ENCODE measurements at regions not wholly inside any gene's neighbourhood (a gene's known extent, or its start where the extent isn't known, plus 50 kb on each side); places are given as distances from the start of the nearest gene placed in this dataset.

DNA sequence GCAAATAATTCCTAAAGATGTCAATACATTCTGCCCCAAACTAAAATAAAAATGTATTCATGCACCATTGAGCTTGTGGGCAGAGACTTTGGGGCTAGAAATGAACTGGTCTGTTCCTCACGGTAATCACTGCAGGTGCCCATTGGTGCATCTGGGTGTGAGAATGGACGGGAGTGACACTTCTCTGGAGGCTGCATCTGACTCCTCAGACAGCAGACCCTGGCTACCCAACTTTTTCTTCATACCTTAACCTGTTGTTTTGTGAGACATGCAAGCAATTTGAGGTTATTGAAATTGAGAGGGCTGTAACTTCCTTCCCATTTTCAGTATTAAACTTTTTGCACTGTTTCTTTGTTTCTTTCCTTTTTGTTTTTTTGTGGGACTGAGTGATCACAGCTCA is 333.4 kb downstream of the ICE1 start:
- TF ChIP-seq EZH2 (IDR thresholded peaks at IDR 0.05; ENCODE audit: borderline replicate concordance, low read depth, low read length, severe bottlenecking) (no peak), GATA2 (IDR thresholded peaks at IDR 0.05; ENCODE audit: insufficient read depth, insufficient read length, low read depth, low read length) (no peak), POLR2AphosphoS5 (IDR thresholded peaks at IDR 0.05; ENCODE audit: insufficient read depth, low read depth, low read length) (no peak), FOS (IDR thresholded peaks at IDR 0.05; ENCODE audit: borderline replicate concordance, insufficient read depth, low read length) (no peak), JUN (IDR thresholded peaks at IDR 0.05; ENCODE audit: borderline replicate concordance, insufficient read depth, insufficient read length, low read depth) (no peak), MAX (IDR thresholded peaks at IDR 0.05; ENCODE audit: insufficient read depth, insufficient read length) (no peak), POLR2A (IDR thresholded peaks at IDR 0.05; ENCODE audit: low read depth, low read length) (no peak)
- Histone ChIP-seq H3K4me3 (replicated peaks in 1 of 3; ENCODE audit: insufficient read depth in 1 of 3, low read depth in 1 of 3, low read length in 3 of 3) (no peak overlapping the region), H3K27ac (ENCODE audit: insufficient read depth, low read depth, low read length) (no peak overlapping the region), H2AFZ (ENCODE audit: low read depth, low read length) (no peak overlapping the region), H3K9ac (replicated peaks; ENCODE audit: extremely low read depth, insufficient read depth, low read length) (no peak overlapping the region), H4K20me1 (replicated peaks; ENCODE audit: control insufficient read depth, extremely low read depth, insufficient read depth, low read length) (no peaks in the 10 kb centered on the region), H3K79me2 (ENCODE audit: control insufficient read depth, insufficient read depth, low read length) (no peaks in the 10 kb centered on the region), H3K27me3 (ENCODE audit: control insufficient read depth in 2 of 2, insufficient read depth in 2 of 2, low read length in 2 of 2) (no peaks in the 10 kb centered on the region), H3K36me3 (ENCODE audit: control insufficient read depth in 2 of 2, extremely low read depth in 1 of 2, insufficient read depth in 2 of 2, low read length in 2 of 2) (no peaks in the 10 kb centered on the region), H3K9me1 (replicated peaks; ENCODE audit: control insufficient read depth, extremely low read depth, insufficient read depth, low read length) (no peaks in the 10 kb centered on the region), H3K9me3 (replicated peaks; ENCODE audit: control insufficient read depth, insufficient read depth, low read length) (peaks cover 2% of the 10 kb centered on the region), H3K4me1 (ENCODE audit: control insufficient read depth, extremely low read depth, insufficient read depth, low read length) (no peaks in the 10 kb centered on the region), H3K4me2 (ENCODE audit: insufficient read depth, low read length) (no peak overlapping the region)
- DNase-seq (ENCODE audit: low read depth, low spot score), result no peak
- CTCF ChIA-PET, result no interaction called here
- POLR2A ChIA-PET, result no interaction called here
- no peak for FAIRE-seq
- dilution Hi-C loops (cut with MboI; ENCODE audit: extremely low pct_ligation_motif_present, low sequenced_read_pairs), result no loop called here
- intact Hi-C loops (cut with micrococcal nuclease), result no loop called here
- no TSS peak for BruUV-seq (replicated peaks)

- Histone ChIP-seq H3K9ac (replicated peaks; ENCODE audit: extremely low read depth, insufficient read depth, low read length) (no peak overlapping the region), H3K4me2 (ENCODE audit: insufficient read depth, low read length) (no peak overlapping the region), H3K4me3 (replicated peaks in 1 of 3; ENCODE audit: insufficient read depth in 1 of 3, low read depth in 1 of 3, low read length in 3 of 3) (no peak overlapping the region), H3K4me1 (ENCODE audit: control insufficient read depth, extremely low read depth, insufficient read depth, low read length) (no peaks in the 10 kb centered on the region), H3K27me3 (ENCODE audit: control insufficient read depth in 2 of 2, insufficient read depth in 2 of 2, low read length in 2 of 2) (no peaks in the 10 kb centered on the region), H3K9me1 (replicated peaks; ENCODE audit: control insufficient read depth, extremely low read depth, insufficient read depth, low read length) (no peaks in the 10 kb centered on the region), H3K9me3 (replicated peaks; ENCODE audit: control insufficient read depth, insufficient read depth, low read length) (peaks cover 2% of the 10 kb centered on the region), H3K36me3 (ENCODE audit: control insufficient read depth in 2 of 2, extremely low read depth in 1 of 2, insufficient read depth in 2 of 2, low read length in 2 of 2) (no peaks in the 10 kb centered on the region), H3K27ac (ENCODE audit: insufficient read depth, low read depth, low read length) (no peak overlapping the region), H4K20me1 (replicated peaks; ENCODE audit: control insufficient read depth, extremely low read depth, insufficient read depth, low read length) (no peaks in the 10 kb centered on the region), H3K79me2 (ENCODE audit: control insufficient read depth, insufficient read depth, low read length) (no peaks in the 10 kb centered on the region), H2AFZ (ENCODE audit: low read depth, low read length) (no peak overlapping the region)
- intact Hi-C loops (cut with micrococcal nuclease) (no loop called here), dilution Hi-C loops (cut with MboI; ENCODE audit: extremely low pct_ligation_motif_present, low sequenced_read_pairs) (no loop called here)
- no peak for FAIRE-seq
- POLR2A ChIA-PET, result no interaction called here
- BruUV-seq (replicated peaks), result no TSS peak
- no peak for TF ChIP-seq POLR2AphosphoS5 (IDR thresholded peaks at IDR 0.05; ENCODE audit: insufficient read depth, low read depth, low read length)
- TF ChIP-seq, protein P1, sequence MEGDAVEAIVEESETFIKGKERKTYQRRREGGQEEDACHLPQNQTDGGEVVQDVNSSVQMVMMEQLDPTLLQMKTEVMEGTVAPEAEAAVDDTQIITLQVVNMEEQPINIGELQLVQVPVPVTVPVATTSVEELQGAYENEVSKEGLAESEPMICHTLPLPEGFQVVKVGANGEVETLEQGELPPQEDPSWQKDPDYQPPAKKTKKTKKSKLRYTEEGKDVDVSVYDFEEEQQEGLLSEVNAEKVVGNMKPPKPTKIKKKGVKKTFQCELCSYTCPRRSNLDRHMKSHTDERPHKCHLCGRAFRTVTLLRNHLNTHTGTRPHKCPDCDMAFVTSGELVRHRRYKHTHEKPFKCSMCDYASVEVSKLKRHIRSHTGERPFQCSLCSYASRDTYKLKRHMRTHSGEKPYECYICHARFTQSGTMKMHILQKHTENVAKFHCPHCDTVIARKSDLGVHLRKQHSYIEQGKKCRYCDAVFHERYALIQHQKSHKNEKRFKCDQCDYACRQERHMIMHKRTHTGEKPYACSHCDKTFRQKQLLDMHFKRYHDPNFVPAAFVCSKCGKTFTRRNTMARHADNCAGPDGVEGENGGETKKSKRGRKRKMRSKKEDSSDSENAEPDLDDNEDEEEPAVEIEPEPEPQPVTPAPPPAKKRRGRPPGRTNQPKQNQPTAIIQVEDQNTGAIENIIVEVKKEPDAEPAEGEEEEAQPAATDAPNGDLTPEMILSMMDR (IDR thresholded peaks at IDR 0.05; ENCODE audit: extremely low read depth in 1 of 2, insufficient read depth in 1 of 2, low read depth in 1 of 2, low read length in 2 of 2), result no peak
- TF ChIP-seq JUN (IDR thresholded peaks at IDR 0.05; ENCODE audit: borderline replicate concordance, insufficient read depth, insufficient read length, low read depth), result no peak
- TF ChIP-seq POLR2A (IDR thresholded peaks at IDR 0.05; ENCODE audit: low read depth, low read length), result no peak
- no peak for TF ChIP-seq MYC (IDR thresholded peaks at IDR 0.05; ENCODE audit: low read depth, low read length)
- TF ChIP-seq FOS (IDR thresholded peaks at IDR 0.05; ENCODE audit: borderline replicate concordance, insufficient read depth, low read length), result no peak
- CTCF ChIA-PET, result no interaction called here
- no peak for DNase-seq (ENCODE audit: low read depth, low spot score)
Measured at GRCh38 chr5:5752844-5753243, 330.4 kb downstream of the ICE1 start.
